ENCODE measurements at regions not wholly inside any gene's neighbourhood (a gene's known extent, or its start where the extent isn't known, plus 50 kb on each side); places are given as distances from the start of the nearest gene placed in this dataset.

- Histone ChIP-seq H3K4me2 (ENCODE audit: insufficient read depth, insufficient read length, low read length) (no peak overlapping the region), H3K23ac (ENCODE audit: insufficient read length, low read depth, low read length) (no peak overlapping the region), H2BK120ac (ENCODE audit: low read depth, low read length, poor library complexity, severe bottlenecking) (no peak overlapping the region), H3K14ac (ENCODE audit: insufficient read depth, low read length) (no peak overlapping the region), H4K5ac (ENCODE audit: insufficient read length, low read depth, low read length) (no peak overlapping the region), H3K79me2 (ENCODE audit: insufficient read depth, low read length) (no peaks in the 10 kb centered on the region), H3K23me2 (ENCODE audit: insufficient read length, low read depth, low read length, poor library complexity, severe bottlenecking) (no peaks in the 10 kb centered on the region), H2AK5ac (ENCODE audit: insufficient read length, low read length) (no peak overlapping the region), H4K20me1 (ENCODE audit: control insufficient read depth, insufficient read depth, insufficient read length) (no peaks in the 10 kb centered on the region), H3K79me1 (ENCODE audit: insufficient read depth, low read depth, low read length, poor library complexity, severe bottlenecking) (no peaks in the 10 kb centered on the region), H3K56ac (ENCODE audit: insufficient read length, low read depth, low read length) (no peak overlapping the region), H3K27ac (ENCODE audit: insufficient read length, low read depth, low read length) (no peak overlapping the region), H2BK20ac (ENCODE audit: low read depth, low read length, poor library complexity, severe bottlenecking) (no peak overlapping the region), H4K8ac (replicated peaks; ENCODE audit: insufficient read length, low read depth, low read length) (no peak overlapping the region), H2BK12ac (ENCODE audit: insufficient read length, low read depth, low read length) (no peak overlapping the region), H3K9me3 (ENCODE audit: control insufficient read depth, low read depth, low read length) (no peaks in the 10 kb centered on the region), H2AFZ (ENCODE audit: low read length) (no peak overlapping the region), H3K4me1 (ENCODE audit: insufficient read depth, low read length) (no peaks in the 10 kb centered on the region; the same call in 1 of the 2 replicates), H3K4ac (ENCODE audit: low read depth, low read length) (no peak overlapping the region), H4K91ac (ENCODE audit: insufficient read length, low read depth, low read length) (no peak overlapping the region), H3K9ac (ENCODE audit: extremely low read depth, insufficient read length, low read length) (no peak overlapping the region), H2BK15ac (ENCODE audit: low read depth, low read length) (no peak overlapping the region), H3K18ac (ENCODE audit: insufficient read length, low read depth, low read length) (no peak overlapping the region), H3K27me3 (ENCODE audit: insufficient read depth, low read length) (no peaks in the 10 kb centered on the region), H3T11ph (ENCODE audit: low read length) (no peak overlapping the region), H2BK5ac (ENCODE audit: insufficient read length, low read length) (no peak overlapping the region)
- WGBS (ENCODE audit: extremely low coverage, insufficient read length, low lambda C conversion rate), result no CpG with 5 or more reads among the region's 2 CpGs
- peaks cover 0 to 3% of the 10 kb centered on the region in 2 experiments; a peak in 2 of 4 replicates for H3K4me1 Mint-ChIP-seq
- no peak overlapping the region for H3K27ac Mint-ChIP-seq
- TF ChIP-seq, protein P1, sequence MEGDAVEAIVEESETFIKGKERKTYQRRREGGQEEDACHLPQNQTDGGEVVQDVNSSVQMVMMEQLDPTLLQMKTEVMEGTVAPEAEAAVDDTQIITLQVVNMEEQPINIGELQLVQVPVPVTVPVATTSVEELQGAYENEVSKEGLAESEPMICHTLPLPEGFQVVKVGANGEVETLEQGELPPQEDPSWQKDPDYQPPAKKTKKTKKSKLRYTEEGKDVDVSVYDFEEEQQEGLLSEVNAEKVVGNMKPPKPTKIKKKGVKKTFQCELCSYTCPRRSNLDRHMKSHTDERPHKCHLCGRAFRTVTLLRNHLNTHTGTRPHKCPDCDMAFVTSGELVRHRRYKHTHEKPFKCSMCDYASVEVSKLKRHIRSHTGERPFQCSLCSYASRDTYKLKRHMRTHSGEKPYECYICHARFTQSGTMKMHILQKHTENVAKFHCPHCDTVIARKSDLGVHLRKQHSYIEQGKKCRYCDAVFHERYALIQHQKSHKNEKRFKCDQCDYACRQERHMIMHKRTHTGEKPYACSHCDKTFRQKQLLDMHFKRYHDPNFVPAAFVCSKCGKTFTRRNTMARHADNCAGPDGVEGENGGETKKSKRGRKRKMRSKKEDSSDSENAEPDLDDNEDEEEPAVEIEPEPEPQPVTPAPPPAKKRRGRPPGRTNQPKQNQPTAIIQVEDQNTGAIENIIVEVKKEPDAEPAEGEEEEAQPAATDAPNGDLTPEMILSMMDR (conservative IDR thresholded peaks at IDR 0.05), result no peak
- DNase-seq, result no peak
- no peaks in the 10 kb centered on the region for H3K27me3 Mint-ChIP-seq (ENCODE audit: low read depth)
- no peaks in the 10 kb centered on the region for H3K9me3 Mint-ChIP-seq
- H3K36me3 Mint-ChIP-seq (ENCODE audit: insufficient read depth in 1 of 3, low read depth in 3 of 3), result no peaks in the 10 kb centered on the region
- no peak overlapping the region for H3K4me3 Mint-ChIP-seq
Measured at GRCh38 chr6:23335894-23336293, 766.5 kb downstream of the HDGFL1 start.
